ENCODE measurements at regions not wholly inside any gene's neighbourhood (a gene's known extent, or its start where the extent isn't known, plus 50 kb on each side); places are given as distances from the start of the nearest gene placed in this dataset.

DNA sequence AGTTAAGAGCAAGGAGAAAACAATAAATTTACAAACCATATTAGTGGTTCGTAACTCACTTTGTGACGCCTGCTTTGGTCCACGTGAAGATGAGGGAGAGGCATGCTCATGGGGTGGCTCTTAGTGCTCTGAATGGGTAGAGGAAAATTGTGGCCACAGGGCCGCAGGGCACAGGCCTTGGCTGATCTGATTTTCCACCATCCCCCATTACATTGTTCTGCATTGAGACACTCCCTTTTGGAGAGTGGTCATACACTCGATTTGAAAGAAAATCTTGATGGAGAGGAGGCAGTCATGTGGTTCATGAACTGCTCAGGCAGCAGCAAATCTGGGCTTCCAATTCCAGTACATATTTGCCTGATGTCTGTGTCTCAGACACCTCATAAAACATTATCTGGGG is 815.2 kb downstream of the UQCRFS1 start:
- TF ChIP-seq, protein P1, sequence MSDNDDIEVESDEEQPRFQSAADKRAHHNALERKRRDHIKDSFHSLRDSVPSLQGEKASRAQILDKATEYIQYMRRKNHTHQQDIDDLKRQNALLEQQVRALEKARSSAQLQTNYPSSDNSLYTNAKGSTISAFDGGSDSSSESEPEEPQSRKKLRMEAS (IDR thresholded peaks at IDR 0.05) = no peak
- no peak for TF ChIP-seq RAD21 (IDR thresholded peaks at IDR 0.05; ENCODE audit: low read depth)
- TF ChIP-seq EP300 (IDR thresholded peaks at IDR 0.05; ENCODE audit: borderline replicate concordance) = no peak
- no peak for TF ChIP-seq NFIC (IDR thresholded peaks at IDR 0.05)
- no peak for TF ChIP-seq TAF1 (IDR thresholded peaks at IDR 0.05; ENCODE audit: low read depth)
- TF ChIP-seq, protein P2, sequence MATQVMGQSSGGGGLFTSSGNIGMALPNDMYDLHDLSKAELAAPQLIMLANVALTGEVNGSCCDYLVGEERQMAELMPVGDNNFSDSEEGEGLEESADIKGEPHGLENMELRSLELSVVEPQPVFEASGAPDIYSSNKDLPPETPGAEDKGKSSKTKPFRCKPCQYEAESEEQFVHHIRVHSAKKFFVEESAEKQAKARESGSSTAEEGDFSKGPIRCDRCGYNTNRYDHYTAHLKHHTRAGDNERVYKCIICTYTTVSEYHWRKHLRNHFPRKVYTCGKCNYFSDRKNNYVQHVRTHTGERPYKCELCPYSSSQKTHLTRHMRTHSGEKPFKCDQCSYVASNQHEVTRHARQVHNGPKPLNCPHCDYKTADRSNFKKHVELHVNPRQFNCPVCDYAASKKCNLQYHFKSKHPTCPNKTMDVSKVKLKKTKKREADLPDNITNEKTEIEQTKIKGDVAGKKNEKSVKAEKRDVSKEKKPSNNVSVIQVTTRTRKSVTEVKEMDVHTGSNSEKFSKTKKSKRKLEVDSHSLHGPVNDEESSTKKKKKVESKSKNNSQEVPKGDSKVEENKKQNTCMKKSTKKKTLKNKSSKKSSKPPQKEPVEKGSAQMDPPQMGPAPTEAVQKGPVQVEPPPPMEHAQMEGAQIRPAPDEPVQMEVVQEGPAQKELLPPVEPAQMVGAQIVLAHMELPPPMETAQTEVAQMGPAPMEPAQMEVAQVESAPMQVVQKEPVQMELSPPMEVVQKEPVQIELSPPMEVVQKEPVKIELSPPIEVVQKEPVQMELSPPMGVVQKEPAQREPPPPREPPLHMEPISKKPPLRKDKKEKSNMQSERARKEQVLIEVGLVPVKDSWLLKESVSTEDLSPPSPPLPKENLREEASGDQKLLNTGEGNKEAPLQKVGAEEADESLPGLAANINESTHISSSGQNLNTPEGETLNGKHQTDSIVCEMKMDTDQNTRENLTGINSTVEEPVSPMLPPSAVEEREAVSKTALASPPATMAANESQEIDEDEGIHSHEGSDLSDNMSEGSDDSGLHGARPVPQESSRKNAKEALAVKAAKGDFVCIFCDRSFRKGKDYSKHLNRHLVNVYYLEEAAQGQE (IDR thresholded peaks at IDR 0.05; ENCODE audit: low read depth) = no peak
- TF ChIP-seq FOXM1 (IDR thresholded peaks at IDR 0.05; ENCODE audit: borderline replicate concordance, low read depth) = no peak
- TF ChIP-seq, protein P3, sequence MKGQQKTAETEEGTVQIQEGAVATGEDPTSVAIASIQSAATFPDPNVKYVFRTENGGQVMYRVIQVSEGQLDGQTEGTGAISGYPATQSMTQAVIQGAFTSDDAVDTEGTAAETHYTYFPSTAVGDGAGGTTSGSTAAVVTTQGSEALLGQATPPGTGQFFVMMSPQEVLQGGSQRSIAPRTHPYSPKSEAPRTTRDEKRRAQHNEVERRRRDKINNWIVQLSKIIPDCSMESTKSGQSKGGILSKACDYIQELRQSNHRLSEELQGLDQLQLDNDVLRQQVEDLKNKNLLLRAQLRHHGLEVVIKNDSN (IDR thresholded peaks at IDR 0.05) = no peak

Measured in Ishikawa (cell line).